Fibroblast of skin of left quadriceps (primary cell): ENCODE measurements at regions not wholly inside any gene's neighbourhood (a gene's known extent, or its start where the extent isn't known, plus 50 kb on each side); places are given as distances from the start of the nearest gene placed in this dataset.
"Not testable (repeated sequence)": the region's sequence is repeated elsewhere in the genome, so short reads cannot be mapped to it uniquely, and the experiment has no call there.

Experiments
- DNase-seq, 2 experiments: peaks; one replicate each; pipeline ENCODE4 v3.0.0-alpha.2; 2013; ENCODE audit warnings: low read depth in 2 of 2

- DNase-seq, result no peak
Observed at GRCh38 chr3:8353364-8353763, 148.3 kb upstream of the LMCD1 start.

DNA sequence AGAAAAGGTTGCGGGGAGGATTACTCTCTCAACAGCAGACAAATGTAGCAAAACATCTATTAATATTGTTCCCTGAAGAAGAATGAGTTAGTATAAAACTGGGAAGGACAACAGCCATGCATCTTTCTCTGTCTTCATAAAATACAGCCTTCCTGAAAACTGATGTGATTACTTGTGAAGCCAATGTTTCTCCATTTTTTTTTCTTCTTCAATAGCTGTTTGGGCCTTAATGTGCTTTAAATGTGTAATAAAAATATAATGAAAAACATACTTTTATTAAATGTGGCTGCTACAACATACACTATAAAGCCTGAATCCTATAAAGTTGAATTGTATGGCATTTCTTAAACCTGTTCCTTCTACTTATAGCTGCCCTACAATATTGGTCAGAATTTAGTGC is 146.3 kb upstream of the LMCD1 start:
- DNase-seq, result no peak

DNA sequence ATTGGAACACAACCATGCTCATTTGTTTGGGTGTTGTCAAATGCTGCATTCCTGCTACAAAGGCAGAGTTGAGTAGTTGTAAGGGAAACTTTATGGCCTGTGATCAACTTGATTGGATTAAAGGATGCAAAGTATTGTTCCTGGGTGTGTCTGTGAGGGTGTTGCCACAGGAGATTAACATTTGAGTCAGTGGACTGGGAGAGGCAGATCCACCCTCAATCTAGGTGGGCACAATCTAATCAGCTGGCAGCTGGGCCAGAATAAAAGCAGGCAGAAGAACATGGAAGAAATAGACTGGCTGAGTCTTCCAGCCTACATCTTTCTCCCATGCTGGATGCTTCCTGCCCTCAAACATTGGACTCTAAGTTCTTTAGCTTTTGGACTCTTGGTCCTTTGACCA is 145.6 kb upstream of the LMCD1 start:
- not testable (repeated sequence) for DNase-seq

GRCh38 chr3:8357859-8358258 is 143.8 kb upstream of the LMCD1 start:
- DNase-seq, result no peak

DNA sequence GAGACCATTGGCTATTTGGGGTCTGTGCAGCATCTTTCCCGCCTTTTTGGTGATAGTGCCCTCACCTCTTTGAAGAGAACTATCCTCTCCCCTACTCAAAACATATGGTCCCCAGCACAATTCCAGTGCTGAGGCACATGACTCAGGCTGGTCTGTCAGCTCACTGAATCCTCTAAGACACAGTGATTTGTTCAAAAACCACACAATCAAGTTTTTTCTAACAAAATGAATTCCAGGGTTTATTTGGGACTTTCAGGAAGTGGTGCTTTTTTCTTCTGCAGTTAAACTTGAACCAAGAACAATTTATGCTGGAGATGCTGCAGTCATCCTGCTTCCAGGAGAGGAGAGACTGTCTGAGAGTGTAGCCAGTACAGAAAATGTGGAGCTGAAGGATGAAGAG is 142.5 kb upstream of the LMCD1 start:
- DNase-seq, result peak; percentile 11 to 18

- DNase-seq, result no peak
Observed at GRCh38 chr3:8363200-8363599, 138.4 kb upstream of the LMCD1 start.

GRCh38 chr3:8365541-8365940 is 136.1 kb upstream of the LMCD1 start:
- DNase-seq, result no peak

GRCh38 chr3:8366219-8366810 is 135.3 kb upstream of the LMCD1 start:
- DNase-seq, result no peak

GRCh38 chr3:8368598-8368997 is 133.0 kb upstream of the LMCD1 start:
- no peak for DNase-seq

DNA sequence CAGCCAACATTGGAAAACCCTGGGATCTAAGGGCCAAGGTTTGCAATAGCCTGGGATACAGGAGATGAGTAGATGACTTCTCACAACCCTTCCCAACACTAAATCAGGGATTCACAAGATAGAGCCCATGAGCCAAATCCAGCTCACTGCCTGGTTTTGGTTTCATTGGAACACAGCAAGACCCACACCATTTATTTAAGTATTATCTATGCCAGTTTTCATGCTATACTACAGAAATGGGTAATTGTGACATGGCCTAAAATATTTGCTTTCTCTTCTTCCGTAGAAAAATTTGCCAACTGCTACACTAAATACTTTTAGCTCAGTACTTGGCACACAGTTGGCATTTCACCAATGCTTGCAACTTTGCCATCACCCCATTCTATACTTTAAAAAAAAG is 132.0 kb upstream of the LMCD1 start:
- no peak for DNase-seq

GRCh38 chr3:8371085-8371551 is 130.5 kb upstream of the LMCD1 start:
- DNase-seq, result peak; percentile 77 to 79

- DNase-seq, result no peak
Observed at GRCh38 chr3:8371960-8372463, 129.6 kb upstream of the LMCD1 start.

DNA sequence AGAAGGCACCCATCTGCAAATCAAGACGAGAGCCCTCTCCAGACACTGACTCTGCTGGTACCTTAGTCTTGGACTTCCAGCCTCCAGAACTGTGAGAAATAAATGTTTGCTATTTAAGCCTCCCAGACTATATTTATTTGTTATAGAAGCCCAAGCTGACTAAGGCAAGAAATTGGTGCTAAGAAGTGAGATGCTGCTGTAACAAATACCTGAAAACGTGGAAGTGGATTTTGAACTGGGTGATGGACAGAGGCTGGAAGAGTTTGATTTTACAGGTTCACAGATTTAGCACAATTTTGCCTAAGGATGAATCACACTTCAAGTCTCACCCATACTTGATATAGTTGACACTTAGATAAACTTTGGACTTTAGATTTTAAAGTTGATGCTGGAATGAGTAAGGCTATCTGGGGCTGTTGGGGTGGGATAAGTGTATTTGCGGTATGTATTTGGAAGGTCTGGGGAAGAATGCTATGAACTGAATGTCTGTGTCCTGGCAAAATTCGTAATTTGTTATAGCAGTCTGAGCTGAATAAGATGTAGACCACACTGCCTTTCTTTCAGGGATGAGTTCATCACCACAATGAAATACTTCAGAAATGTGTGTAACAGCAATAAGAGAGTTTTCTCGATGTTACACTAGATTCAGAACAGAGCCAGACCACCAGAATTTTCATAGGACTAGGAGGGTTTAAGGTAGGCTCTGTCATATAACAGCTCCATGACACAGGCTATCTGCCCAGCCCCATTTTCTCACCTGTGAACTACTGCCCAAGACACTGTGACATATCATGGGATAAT is 120.5 kb upstream of the LMCD1 start:
- DNase-seq, result no peak

- peak; percentile 20 to 23 for DNase-seq
Observed at GRCh38 chr3:8385848-8386620, 115.6 kb upstream of the LMCD1 start.

DNA sequence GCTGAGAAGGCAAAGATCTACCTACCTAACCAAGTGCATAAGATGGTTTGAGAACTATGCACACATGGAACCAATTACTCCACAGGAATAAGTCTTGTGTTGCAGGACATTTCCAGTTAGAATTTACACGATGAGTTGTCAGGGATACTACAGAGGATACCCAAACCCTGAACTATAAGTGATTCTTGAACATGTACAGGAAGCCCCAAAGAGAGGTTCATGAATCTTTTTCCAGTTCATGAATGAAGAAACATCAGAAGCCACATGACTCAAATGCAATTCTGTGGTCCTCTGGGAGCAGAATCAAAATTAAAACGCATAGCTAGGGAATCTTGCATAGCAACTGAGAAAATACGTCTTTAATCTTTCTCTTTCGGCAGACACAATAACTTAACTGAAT is 114.1 kb upstream of the LMCD1 start:
- DNase-seq, result peak; percentile 26 to 42

- DNase-seq, result no peak
Observed at GRCh38 chr3:8399686-8400085, 101.9 kb upstream of the LMCD1 start.

GRCh38 chr3:8400911-8401310 is 100.7 kb upstream of the LMCD1 start:
- no peak for DNase-seq

- DNase-seq, result no peak
Observed at GRCh38 chr3:8403996-8404395, 97.6 kb upstream of the LMCD1 start.

- DNase-seq, result no peak
Observed at GRCh38 chr3:8405144-8405543, 96.5 kb upstream of the LMCD1 start.

- DNase-seq, result no peak
Observed at GRCh38 chr3:8406479-8406878, 95.1 kb upstream of the LMCD1 start.

DNA sequence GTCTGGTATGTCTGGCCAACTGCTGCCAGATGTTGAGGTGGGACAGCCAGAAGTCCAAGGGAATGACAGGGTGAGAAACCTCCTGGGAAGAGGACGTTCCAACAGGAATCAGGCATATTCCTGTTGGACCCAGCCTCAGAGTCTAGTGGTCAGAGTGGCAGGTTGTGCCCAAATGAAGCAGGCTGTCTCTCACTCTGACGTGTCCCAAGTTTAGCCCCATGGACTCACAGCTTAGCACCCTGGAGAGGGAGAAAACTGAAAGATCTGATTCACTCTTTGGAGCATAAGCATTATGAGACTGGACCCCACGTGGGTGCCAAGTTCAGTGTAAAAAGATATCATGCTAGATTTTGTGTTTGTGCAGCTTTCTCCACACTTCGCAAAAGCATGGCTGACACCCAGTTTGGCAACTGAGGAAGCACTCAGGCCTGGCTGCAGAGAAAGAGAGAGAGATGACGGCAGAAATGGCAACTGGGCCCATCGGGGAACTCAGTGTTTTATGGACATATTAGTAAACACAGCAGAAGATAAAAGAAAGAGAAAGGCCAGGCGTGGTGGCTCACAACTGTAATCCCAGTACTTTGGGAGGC is 88.2 kb upstream of the LMCD1 start:
- DNase-seq, result no peak

- no peak for DNase-seq
Observed at GRCh38 chr3:8416965-8417364, 84.7 kb upstream of the LMCD1 start.
